HG03095 (cell line): ENCODE measurements at regions not wholly inside any gene's neighbourhood (a gene's known extent, or its start where the extent isn't known, plus 50 kb on each side); places are given as distances from the start of the nearest gene placed in this dataset.
"Not testable (repeated sequence)": the region's sequence is repeated elsewhere in the genome, so short reads cannot be mapped to it uniquely, and the experiment has no call there.

ENCODE experiments used
- ATAC-seq: cut with Tn5 transposase; IDR thresholded peaks from one replicate; pipeline ENCODE4 v1.9.1; 2021; ENCODE audit warnings: moderate library complexity; ENCODE audit not compliant: unreplicated experiment

GRCh38 chr13:24617256-24618010 is 62.8 kb upstream of the ATP12A start:
- no peak for ATAC-seq

DNA sequence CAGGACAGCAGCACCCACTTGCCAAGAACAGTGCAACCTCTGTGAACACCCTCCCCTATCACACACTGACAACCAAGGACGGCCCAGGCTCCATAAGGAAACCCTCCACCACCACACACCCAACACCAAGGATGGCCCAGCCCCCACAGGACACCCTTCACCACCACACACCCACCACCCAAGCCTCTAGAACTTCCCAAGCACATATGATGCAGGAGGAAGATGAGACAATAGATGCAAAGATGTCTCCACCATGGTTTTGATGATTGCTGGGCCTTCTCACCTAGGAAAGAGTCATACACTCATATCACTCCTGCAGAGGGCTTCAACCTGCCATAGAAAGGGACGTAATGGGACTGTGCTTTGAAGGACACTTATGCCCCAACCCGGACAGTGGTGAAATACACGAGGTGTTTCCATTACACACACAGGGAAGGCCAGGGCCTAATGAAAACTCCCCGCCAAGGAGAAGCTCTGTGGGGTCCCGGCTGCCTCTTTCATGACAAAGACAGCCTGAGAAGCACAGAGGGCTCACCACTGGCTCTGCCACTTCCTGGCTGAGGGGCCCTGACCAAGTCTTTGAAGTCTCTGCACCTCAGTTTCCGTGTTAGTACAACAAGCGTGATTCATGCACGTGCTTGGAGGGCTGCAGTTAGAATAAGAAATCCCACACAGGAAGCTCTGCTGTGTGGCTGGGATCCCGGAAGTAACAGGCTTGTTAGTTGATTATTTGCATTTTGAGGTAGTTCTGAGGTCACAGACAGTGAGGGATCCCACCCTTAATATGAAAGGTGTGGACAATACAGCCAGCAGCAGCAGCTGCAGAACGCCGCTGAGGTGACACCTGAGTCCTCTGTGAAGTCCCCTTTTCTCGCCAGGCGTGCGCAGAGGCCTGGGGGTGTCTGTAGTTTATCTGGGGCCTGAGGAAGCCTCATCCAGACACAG is 61.9 kb upstream of the ATP12A start:
- ATAC-seq: peak; percentile 80

DNA sequence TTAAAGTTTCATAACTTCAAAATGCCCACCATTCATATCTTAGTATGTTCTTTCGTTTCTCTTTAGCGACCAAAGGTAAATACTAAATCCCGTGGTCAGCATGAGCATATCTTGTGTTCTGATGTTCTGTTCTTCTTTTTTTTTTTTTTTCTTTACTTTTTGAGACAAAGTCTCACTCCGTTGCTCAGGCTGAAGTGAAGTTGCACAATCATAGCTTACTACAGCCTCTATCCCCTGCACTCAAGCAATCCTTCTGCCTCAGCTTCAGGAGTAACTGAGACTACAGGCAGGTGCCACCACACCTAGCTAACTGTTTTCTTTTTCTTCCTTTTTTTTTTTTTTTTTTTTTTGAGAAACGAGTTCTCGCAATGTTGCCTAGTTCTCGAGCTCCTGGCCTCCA is 60.9 kb upstream of the ATP12A start:
- ATAC-seq: no peak

- ATAC-seq: not testable (repeated sequence)
Measured at GRCh38 chr13:24622481-24623148, 57.6 kb upstream of the ATP12A start.

GRCh38 chr13:24623149-24623665 is 57.0 kb upstream of the ATP12A start:
- no peak for ATAC-seq

- no peak for ATAC-seq
Measured at GRCh38 chr13:24624363-24624762, 55.8 kb upstream of the ATP12A start.

- ATAC-seq: no peak
Measured at GRCh38 chr13:24624801-24625231, 55.4 kb upstream of the ATP12A start.

DNA sequence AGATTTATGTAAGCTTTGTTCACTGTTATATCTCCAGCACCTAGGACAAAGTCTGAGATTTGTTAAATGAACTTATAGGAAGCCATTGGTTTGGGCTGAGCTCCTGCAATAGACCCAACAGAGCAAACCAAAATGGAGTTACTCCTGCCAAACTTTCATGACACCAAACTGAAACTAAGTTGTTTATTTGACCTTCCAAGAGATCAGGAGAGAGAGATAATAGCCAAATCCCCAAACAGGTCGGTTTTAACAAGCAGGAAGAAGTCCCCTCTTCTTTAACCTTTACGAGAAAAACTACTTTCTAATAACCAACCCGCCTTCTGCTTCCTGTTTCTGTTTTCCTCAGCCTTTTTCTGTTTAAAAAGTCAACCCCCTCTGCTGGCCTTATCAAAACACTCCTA is 54.9 kb upstream of the ATP12A start:
- ATAC-seq: peak; percentile 46

- peak; percentile 55 for ATAC-seq
Measured at GRCh38 chr13:24625870-24626849, 54.0 kb upstream of the ATP12A start.

- ATAC-seq: no peak
Measured at GRCh38 chr13:24627090-24627714, 53.0 kb upstream of the ATP12A start.

- no peak for ATAC-seq
Measured at GRCh38 chr13:24627946-24628345, 52.3 kb upstream of the ATP12A start.

- no peak for ATAC-seq
Measured at GRCh38 chr13:24629320-24629719, 50.9 kb upstream of the ATP12A start.

GRCh38 chr13:24630121-24630520 is 50.1 kb upstream of the ATP12A start:
- no peak for ATAC-seq
